Mucosa of stomach (tissue), 1 donor: ENCODE measurements at regions not wholly inside any gene's neighbourhood (a gene's known extent, or its start where the extent isn't known, plus 50 kb on each side); places are given as distances from the start of the nearest gene placed in this dataset.

Experiments
- H3K27me3 ChIP-seq: one replicate; pipeline ENCODE4 v1.7.0; 2013; ENCODE audit warnings: mild to moderate bottlenecking, low read length; ENCODE audit not compliant: control insufficient read depth, insufficient read depth
- H3K36me3 ChIP-seq: one replicate; pipeline ENCODE4 v1.7.0; 2013; ENCODE audit warnings: low read length; ENCODE audit not compliant: control insufficient read depth, insufficient read depth
- H3K4me1 ChIP-seq: one replicate; pipeline ENCODE4 v1.7.0; 2013; ENCODE audit warnings: mild to moderate bottlenecking, low read length; ENCODE audit not compliant: control insufficient read depth, insufficient read depth
- H3K4me3 ChIP-seq: one replicate; pipeline ENCODE4 v1.7.0; 2013; ENCODE audit warnings: low read length
- H3K9ac ChIP-seq: one replicate; pipeline ENCODE4 v1.7.0; 2013; ENCODE audit warnings: mild to moderate bottlenecking, low read length, moderate library complexity
- H3K9me3 ChIP-seq: one replicate; pipeline ENCODE4 v1.7.0; 2013; ENCODE audit warnings: mild to moderate bottlenecking, low read length, moderate library complexity; ENCODE audit not compliant: control insufficient read depth
- donor health status: Pancreatic carcinoma.

GRCh38 chr6:8558953-8559352 is 123.6 kb upstream of the SLC35B3 start:
- no peaks in the 10 kb centered on the region for H3K4me1 ChIP-seq
- H3K36me3 ChIP-seq: no peaks in the 10 kb centered on the region
- H3K9me3 ChIP-seq: no peaks in the 10 kb centered on the region
- no peak overlapping the region for H3K9ac ChIP-seq
- H3K4me3 ChIP-seq: no peak overlapping the region
- H3K27me3 ChIP-seq: no peaks in the 10 kb centered on the region

DNA sequence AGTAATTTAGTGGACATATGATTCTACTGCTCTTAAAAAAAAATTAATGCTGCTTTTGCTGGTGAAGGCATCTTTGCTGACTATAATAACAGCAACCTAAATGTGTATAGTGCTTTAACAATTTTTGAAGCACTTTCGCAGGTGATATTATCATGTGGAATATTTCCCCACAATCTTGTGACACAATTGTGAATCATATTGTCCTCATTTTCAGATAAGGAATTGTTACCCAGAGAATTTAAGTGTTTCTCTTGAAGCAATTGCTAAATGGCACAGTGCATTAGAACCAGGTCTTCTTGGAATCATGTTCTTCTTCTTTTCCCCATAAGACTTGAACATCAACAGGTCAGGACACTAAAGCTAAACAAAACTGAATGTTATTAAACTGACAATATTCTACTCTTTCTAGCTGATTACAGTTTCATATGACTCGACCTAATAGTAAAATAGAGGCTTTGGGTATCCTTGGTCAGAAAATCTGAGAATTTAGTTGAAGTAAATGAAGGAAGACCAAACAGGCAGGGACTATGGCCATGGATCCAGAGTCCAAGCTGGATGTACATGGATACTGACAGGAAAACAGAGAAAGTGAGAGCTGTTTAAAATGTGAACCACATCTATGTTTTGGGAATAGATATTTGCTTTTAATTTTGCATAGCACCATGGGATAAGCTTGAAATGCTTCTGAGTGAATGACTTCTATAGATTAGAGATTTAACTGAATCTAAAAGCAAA is 121.8 kb upstream of the SLC35B3 start:
- no peaks in the 10 kb centered on the region for H3K4me1 ChIP-seq
- H3K9ac ChIP-seq: no peak overlapping the region
- no peaks in the 10 kb centered on the region for H3K36me3 ChIP-seq
- no peaks in the 10 kb centered on the region for H3K9me3 ChIP-seq
- no peak overlapping the region for H3K4me3 ChIP-seq
- H3K27me3 ChIP-seq: no peaks in the 10 kb centered on the region

- no peaks in the 10 kb centered on the region for H3K36me3 ChIP-seq
- no peak overlapping the region for H3K9ac ChIP-seq
- H3K4me1 ChIP-seq: no peaks in the 10 kb centered on the region
- no peaks in the 10 kb centered on the region for H3K9me3 ChIP-seq
- no peaks in the 10 kb centered on the region for H3K27me3 ChIP-seq
- H3K4me3 ChIP-seq: no peak overlapping the region
These were observed 121.1 kb upstream of the SLC35B3 start for GRCh38 chr6:8556370-8557013.

DNA sequence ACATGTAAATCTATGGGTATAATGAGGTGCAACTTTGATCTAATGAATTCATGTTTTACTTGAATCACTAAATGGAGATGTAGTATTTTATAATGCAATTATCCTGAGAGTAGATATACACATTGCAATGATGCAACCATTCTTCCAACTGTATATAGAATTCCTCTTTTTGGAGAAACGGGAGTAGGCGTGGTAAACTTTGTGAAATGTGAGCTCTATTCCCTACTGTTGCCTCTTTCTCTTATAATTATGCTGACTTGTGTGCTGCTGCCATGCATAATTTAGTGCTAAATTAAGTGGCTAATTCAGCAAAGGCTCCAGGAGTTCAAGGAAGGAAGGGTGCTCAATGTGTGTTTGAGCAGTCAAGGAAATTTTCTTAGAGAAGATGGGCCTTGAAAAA is 116.6 kb upstream of the SLC35B3 start:
- Histone ChIP-seq H3K27me3 (no peaks in the 10 kb centered on the region), H3K9me3 (no peaks in the 10 kb centered on the region), H3K9ac (no peak overlapping the region), H3K4me3 (no peak overlapping the region), H3K36me3 (no peaks in the 10 kb centered on the region), H3K4me1 (no peaks in the 10 kb centered on the region)

DNA sequence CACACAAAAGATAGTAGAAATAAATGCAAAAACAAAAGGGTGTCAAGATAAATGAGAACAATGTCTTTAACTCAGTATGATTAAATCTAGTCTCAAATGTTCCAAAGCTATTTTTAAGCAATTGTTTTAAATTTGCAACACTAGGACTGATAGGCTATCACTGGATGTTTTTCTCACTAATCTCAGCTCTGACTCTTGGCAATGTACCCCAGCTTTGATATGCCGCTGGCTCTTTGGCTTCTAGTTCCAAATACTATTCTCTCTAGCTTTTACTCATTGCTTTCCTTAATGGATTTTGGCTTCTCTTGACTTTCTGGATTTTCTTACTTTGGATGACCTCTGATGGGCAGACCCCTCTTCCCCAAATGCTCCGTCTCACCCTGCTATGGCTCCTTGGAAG is 116.0 kb upstream of the SLC35B3 start:
- Histone ChIP-seq H3K9ac (no peak overlapping the region), H3K4me3 (no peak overlapping the region), H3K4me1 (no peaks in the 10 kb centered on the region), H3K36me3 (no peaks in the 10 kb centered on the region), H3K27me3 (no peaks in the 10 kb centered on the region), H3K9me3 (no peaks in the 10 kb centered on the region)

- Histone ChIP-seq H3K27me3 (no peaks in the 10 kb centered on the region), H3K9ac (no peak overlapping the region), H3K4me3 (no peak overlapping the region), H3K36me3 (no peaks in the 10 kb centered on the region), H3K4me1 (no peaks in the 10 kb centered on the region), H3K9me3 (no peaks in the 10 kb centered on the region)
These were observed 113.9 kb upstream of the SLC35B3 start for GRCh38 chr6:8549074-8549790.

- Histone ChIP-seq H3K27me3 (no peaks in the 10 kb centered on the region), H3K4me3 (no peak overlapping the region), H3K4me1 (no peaks in the 10 kb centered on the region), H3K36me3 (no peaks in the 10 kb centered on the region), H3K9me3 (no peaks in the 10 kb centered on the region), H3K9ac (no peak overlapping the region)
These were observed 111.2 kb upstream of the SLC35B3 start for GRCh38 chr6:8546496-8546895.

DNA sequence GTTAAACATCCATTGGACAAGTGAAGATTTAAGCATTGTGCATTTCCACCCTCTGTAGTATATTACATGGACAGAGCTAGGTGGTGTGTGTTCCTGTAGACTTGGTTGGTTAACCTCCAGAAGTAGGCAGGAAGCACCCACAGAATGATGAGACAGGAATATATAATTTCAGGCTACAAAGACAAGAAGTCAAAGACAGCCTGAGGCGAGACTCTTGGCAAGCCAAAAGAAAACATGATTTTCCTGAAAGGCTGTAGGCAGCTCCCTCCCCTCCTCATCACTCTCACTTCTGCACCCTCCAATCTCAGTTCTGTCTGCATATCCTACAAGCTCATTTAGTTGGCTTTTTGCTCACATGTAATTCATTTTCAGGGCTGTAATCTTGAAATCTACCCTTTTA is 110.0 kb upstream of the SLC35B3 start:
- H3K9ac ChIP-seq: no peak overlapping the region
- no peaks in the 10 kb centered on the region for H3K4me1 ChIP-seq
- H3K9me3 ChIP-seq: no peaks in the 10 kb centered on the region
- H3K27me3 ChIP-seq: no peaks in the 10 kb centered on the region
- no peaks in the 10 kb centered on the region for H3K36me3 ChIP-seq
- H3K4me3 ChIP-seq: no peak overlapping the region

- Histone ChIP-seq H3K4me3 (no peak overlapping the region), H3K36me3 (no peaks in the 10 kb centered on the region), H3K27me3 (no peaks in the 10 kb centered on the region), H3K4me1 (no peaks in the 10 kb centered on the region), H3K9me3 (no peaks in the 10 kb centered on the region), H3K9ac (no peak overlapping the region)
These were observed 108.4 kb upstream of the SLC35B3 start for GRCh38 chr6:8543714-8544113.

DNA sequence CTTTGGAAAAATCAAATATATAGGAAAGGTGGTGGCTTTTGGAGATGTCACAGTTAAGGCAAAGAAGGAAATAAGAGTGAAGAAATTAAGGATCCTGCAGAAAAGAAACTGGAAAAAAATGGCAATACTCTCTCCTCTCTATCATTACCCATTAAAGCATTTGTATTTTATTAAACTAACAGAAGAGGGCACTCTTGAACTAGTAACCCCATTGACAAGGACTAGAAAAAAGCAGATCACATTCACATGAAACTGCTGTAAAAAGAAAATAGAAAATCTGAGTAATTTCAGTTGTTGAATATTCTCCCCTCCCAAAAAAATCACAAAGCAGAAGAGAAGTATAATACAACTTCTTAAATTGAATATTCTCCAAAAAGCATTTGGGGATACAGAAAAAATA is 104.1 kb upstream of the SLC35B3 start:
- Histone ChIP-seq H3K27me3 (no peaks in the 10 kb centered on the region), H3K9ac (no peak overlapping the region), H3K4me3 (no peak overlapping the region), H3K9me3 (no peaks in the 10 kb centered on the region), H3K36me3 (no peaks in the 10 kb centered on the region), H3K4me1 (no peaks in the 10 kb centered on the region)

DNA sequence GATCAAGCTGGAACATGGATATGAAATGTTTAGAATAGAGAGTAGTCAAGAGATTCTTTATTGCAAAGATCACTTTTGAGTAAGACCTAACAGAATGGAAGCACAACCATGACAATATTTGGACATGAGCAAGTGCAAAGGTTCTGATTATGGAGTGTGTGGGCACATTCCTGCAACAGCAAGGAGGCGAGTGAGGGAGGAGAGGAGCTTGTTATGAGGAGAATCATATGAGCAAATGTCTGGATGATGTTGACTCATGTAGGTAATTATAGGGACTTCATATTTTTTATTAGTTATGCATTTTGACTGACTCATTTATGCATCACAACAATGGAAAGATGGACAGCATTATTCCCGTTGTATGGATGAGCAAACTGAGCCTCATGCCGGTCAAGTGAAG is 100.8 kb upstream of the SLC35B3 start:
- Histone ChIP-seq H3K36me3 (no peaks in the 10 kb centered on the region), H3K4me1 (no peaks in the 10 kb centered on the region), H3K9me3 (no peaks in the 10 kb centered on the region), H3K4me3 (no peak overlapping the region), H3K27me3 (no peaks in the 10 kb centered on the region), H3K9ac (no peak overlapping the region)

- Histone ChIP-seq H3K36me3 (no peaks in the 10 kb centered on the region), H3K9me3 (no peaks in the 10 kb centered on the region), H3K4me1 (no peaks in the 10 kb centered on the region)
These were observed 100.2 kb upstream of the SLC35B3 start for GRCh38 chr6:8535519-8535918.

More at GRCh38 chr6:8535519-8535918, 100.2 kb upstream of the SLC35B3 start:
- H3K9ac ChIP-seq: no peak overlapping the region
- H3K27me3 ChIP-seq: no peaks in the 10 kb centered on the region
- no peak overlapping the region for H3K4me3 ChIP-seq
